HG03139 (cell line): ENCODE measurements at regions not wholly inside any gene's neighbourhood (a gene's known extent, or its start where the extent isn't known, plus 50 kb on each side); places are given as distances from the start of the nearest gene placed in this dataset.
"Not testable (repeated sequence)": the region's sequence is repeated elsewhere in the genome, so short reads cannot be mapped to it uniquely, and the experiment has no call there.

Source experiments
- ATAC-seq: cut with Tn5 transposase; IDR thresholded peaks from one replicate; pipeline ENCODE4 v1.9.1; 2021; ENCODE audit not compliant: unreplicated experiment

DNA sequence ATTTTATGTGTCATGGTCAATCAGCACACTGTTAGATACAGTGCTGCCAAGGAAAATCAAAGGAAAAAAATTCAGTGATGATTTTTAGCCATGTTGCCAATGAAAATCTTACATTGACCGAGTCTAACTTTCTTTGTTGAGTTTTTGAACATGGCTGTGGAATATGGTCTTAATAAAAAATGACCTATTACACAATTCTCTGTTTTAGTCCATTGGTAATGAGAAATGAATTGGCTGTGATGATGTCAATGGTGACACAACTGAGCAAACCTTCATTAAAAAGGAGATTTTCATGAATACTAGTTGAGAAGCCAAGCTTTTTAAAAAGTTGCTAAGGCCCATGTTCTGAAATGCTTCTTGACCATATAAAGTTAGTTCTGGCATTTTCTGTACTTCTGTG, 225.9 kb upstream of the GYPA start:
- ATAC-seq, result no peak

DNA sequence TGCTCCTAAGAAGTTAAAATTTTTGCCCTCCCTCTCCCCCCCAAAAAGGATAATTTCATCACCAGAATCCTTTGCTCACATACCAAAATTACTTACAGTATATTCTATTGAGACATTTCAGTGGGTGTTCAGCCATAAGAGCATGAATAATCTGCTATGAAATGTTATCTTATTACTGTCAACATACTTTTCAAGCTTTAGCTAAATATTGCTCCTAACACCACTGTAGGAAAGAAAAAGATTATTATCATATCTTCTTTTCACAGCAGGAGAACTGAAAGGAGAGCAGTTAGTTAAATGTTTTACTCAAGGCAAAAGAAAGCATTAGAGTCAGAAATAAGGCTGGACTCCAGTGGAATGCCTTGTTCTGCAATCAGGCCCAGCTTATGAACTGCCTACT, 231.0 kb upstream of the GYPA start:
- ATAC-seq, result no peak

DNA sequence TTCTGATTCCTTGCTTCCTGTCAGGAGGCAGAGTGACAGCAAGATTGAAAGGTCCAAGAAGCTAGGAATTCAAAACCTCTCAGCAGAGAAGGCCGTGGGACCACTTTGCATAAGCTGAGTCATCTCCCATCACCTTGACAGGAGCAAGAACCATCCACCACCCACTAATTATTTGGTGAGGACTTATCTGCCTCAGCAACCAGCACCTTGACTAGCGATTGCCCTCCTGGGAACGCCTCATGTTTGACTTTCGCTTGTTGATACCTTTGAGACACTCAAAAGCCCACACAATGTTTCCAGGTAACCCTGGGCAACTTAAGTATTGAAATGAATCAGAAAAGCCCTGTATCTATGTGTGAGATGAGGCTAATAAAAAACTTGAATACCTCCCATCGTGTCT, 233.5 kb upstream of the GYPA start:
- ATAC-seq, result peak; percentile 68

- no peak for ATAC-seq
Measured at GRCh38 chr4:144376866-144377265, 236.3 kb upstream of the GYPA start.

DNA sequence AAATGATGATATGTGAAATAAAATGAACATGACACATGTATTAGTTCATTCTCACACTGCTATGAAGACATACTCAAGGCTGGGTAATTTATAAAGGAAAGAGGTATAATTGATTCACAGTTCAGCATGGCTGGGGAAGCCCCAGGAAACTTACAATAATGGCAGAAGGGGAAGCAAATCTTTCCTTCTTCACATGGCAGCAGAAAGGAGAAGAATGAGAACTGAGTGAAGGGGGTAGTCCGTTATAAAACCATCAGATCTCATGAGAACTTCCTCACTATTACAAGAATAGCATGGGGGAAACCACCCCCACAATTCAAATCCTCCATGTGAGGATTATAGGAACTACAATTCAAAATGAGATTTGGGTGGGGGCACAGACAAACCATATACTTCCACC, 243.9 kb upstream of the GYPA start:
- ATAC-seq, result no peak

DNA sequence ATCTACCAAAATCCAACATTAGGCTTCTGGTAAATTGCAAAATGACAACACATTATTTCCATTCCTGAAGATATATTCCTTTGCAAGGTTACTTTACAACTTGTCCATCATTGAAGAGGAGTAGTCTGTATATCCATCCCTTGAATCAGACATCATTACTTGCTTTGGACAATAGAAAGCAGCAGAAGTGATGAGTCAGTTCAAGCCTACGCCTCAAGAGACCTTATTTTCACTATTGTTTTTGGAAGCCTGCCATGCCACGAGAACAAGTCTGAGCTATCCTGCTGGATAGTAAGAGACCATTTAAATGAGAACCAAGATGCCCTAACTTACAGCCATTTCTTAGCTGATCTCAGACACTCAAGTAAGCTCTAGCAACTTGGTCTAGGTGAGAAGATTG, 246.0 kb upstream of the HHIP start:
- no peak for ATAC-seq

DNA sequence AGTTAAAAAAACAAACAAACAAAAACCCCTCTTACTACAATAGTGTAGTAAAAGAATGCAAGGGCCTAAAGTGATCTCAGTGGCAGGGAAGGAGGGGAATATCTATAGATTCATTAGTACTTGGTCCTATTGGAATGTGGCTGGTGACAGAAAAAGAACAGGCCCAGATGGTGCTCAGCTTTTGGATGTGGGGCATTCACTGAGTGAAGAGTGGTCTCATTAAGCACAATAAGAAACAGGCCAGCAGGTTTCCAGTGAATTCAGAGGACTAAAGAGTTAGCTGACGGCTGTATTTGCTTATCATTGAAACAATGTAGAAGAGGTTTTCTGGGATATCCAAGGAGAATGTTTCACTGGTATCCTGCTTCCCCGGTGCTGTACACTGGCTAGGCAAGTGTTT, 243.8 kb upstream of the HHIP start:
- ATAC-seq, result no peak

- no peak for ATAC-seq
Measured at GRCh38 chr4:144402999-144403398, 243.0 kb upstream of the HHIP start.

DNA sequence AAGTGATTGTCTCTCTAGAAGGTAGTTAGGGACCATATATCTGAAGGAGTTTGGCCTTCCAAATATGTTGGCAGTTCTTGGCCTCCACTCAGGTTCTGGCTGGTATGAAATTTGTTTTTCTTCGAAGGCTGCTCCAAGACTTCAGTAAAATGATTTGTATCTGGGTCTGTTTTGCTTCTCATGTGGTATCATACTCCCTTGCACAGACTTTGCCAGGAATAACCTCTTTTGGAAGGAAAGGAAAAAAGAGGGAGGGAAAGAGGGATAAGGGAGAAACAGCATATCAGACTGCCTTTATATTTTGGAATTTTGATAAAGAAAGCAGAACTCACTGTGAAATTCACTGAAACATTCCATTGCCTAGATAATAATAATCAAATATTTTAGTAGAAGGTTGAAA, 242.1 kb upstream of the HHIP start:
- ATAC-seq, result no peak

GRCh38 chr4:144409525-144409924, 236.4 kb upstream of the HHIP start:
- ATAC-seq, result no peak

- no peak for ATAC-seq
Measured at GRCh38 chr4:144410230-144410783, 235.6 kb upstream of the HHIP start.

DNA sequence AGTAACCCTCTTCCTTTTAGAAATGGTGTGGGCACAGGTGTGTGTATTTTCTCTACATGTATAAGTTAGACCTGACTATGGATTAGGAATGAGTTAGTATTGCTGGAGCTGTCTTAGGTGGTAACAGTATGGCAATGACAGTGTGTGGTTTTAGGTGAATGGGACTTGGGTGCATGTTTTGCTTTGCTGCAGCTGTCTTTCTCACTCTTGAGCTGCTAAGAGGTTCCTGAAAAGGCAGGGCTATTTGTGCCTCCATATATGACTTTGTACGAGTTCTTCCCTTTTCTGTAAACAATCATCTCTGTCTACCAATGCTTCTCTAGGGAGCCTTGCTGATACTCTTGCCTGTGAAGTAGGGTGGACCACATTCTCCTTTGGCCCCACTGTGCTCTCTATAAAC, 234.8 kb upstream of the HHIP start:
- no peak for ATAC-seq

GRCh38 chr4:144411700-144412099, 234.3 kb upstream of the HHIP start:
- ATAC-seq, result no peak

DNA sequence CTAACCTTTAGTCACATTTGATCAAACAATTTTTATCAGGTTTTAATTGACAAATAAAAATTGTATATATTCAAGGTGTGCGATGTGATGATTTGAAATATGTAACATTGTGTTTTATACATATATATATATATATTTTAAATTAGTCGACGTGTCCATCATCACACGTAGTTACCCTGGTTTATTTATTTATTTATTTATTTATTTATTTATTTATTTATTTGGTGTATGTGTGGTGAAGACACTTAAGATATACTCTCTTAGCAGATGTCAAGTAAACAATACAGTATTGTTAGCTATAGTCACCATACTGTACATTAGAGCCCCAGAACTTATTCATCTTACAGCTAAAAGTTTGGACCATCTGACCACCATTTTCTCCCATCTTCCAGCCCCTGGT, 224.9 kb upstream of the HHIP start:
- ATAC-seq, result no peak

GRCh38 chr4:144421839-144422565, 224.0 kb upstream of the HHIP start:
- no peak for ATAC-seq

GRCh38 chr4:144423930-144424329, 222.0 kb upstream of the HHIP start:
- ATAC-seq, result no peak

- not testable (repeated sequence) for ATAC-seq
Measured at GRCh38 chr4:144426023-144426422, 219.9 kb upstream of the HHIP start.

DNA sequence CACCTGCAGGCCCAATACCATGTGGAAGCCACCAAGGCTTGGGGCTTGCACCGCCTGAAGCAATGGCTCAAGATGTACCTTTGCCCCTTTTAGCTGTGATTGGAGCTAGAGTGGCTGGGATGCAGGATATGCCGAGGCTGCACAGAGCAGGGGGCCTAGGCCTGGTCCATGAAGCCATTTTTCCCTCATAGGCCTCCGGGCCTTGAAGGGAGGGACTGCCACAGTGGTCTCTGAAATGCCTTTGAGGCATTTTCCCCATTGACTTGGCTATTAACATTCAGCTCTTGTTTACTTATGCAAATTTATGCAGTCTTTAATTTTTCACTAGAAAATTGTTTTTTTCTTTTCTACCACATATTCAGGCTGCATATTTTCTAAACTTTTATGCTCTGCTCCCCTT, 203.2 kb upstream of the HHIP start:
- no peak for ATAC-seq

DNA sequence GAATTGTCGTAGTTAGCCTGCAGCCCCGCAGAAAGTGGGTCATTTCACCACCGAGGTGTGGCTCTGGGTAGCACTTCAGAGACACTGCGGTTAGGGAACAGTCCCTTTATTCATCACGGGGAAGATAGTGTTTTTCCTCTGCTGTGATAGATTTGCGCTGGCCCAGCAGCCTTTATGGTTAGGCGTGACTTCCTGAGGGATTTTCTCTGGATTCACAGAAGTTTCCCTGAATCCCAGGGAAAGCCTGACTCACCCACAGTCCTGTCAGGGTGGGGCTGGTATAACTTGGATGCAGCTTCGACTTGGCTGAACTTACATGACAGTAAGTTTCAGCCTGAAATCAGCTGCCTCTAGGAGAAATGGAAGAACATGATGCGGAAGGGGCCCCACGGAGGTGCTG, 196.3 kb upstream of the HHIP start:
- ATAC-seq, result no peak

- ATAC-seq, result no peak
Measured at GRCh38 chr4:144450526-144450925, 195.4 kb upstream of the HHIP start.

GRCh38 chr4:144451766-144452450, 194.0 kb upstream of the HHIP start:
- ATAC-seq, result no peak

GRCh38 chr4:144456196-144456595, 189.8 kb upstream of the HHIP start:
- no peak for ATAC-seq

- ATAC-seq, result no peak
Measured at GRCh38 chr4:144461906-144462305, 184.1 kb upstream of the HHIP start.
